ENCODE measurements at regions not wholly inside any gene's neighbourhood (a gene's known extent, or its start where the extent isn't known, plus 50 kb on each side); places are given as distances from the start of the nearest gene placed in this dataset.

- H3K4me3 ChIP-seq = no peak overlapping the region
- intact Hi-C loops (cut with DNase I; ENCODE audit: low total_unique reads) = no loop called here
Measured at GRCh38 chr3:25107918-25108617, 320.0 kb upstream of the RARB start.

GRCh38 chr3:25110642-25111041 lies 317.4 kb upstream of the RARB start:
- 83 to 87% methylated on average over 2 of the region's 2 CpGs for WGBS, 2 donors
- Histone ChIP-seq H3K27ac (no peak overlapping the region), H3K36me3 (ENCODE audit: low read depth, missing control alignments) (no peaks in the 10 kb centered on the region), H3K27me3 (no peaks in the 10 kb centered on the region), H3K9me3 (no peaks in the 10 kb centered on the region), H3K4me3 (no peak overlapping the region), H3K4me1 (no peaks in the 10 kb centered on the region)
- intact Hi-C loops (cut with DNase I; ENCODE audit: low total_unique reads) = no loop called here
- TF ChIP-seq CTCF (IDR thresholded peaks at IDR 0.05) = no peak
- no peak for TF ChIP-seq POLR2A (IDR thresholded peaks at IDR 0.05)
- DNase-seq = no peak

More at GRCh38 chr3:25107918-25108617, 320.0 kb upstream of the RARB start:
- Histone ChIP-seq H3K9me3 (no peaks in the 10 kb centered on the region), H3K36me3 (ENCODE audit: low read depth, missing control alignments) (no peaks in the 10 kb centered on the region), H3K4me1 (no peaks in the 10 kb centered on the region), H3K27ac (no peak overlapping the region), H3K27me3 (no peaks in the 10 kb centered on the region)
- DNase-seq = no peak
- TF ChIP-seq POLR2A (IDR thresholded peaks at IDR 0.05) (no peak), CTCF (IDR thresholded peaks at IDR 0.05) (no peak)
- 87 to 89% methylated on average over 9 of the region's 9 CpGs for WGBS, 2 donors

- H3K27me3 ChIP-seq = no peaks in the 10 kb centered on the region
- no peak overlapping the region for H3K27ac ChIP-seq
- no peak overlapping the region for H3K4me3 ChIP-seq
- H3K9me3 ChIP-seq = no peaks in the 10 kb centered on the region
- DNase-seq = no peak
- H3K4me1 ChIP-seq = no peaks in the 10 kb centered on the region
- WGBS, 2 donors = 73 to 78% methylated on average over 1 of the region's 1 CpG
- H3K36me3 ChIP-seq (ENCODE audit: low read depth, missing control alignments) = no peaks in the 10 kb centered on the region
- TF ChIP-seq CTCF (IDR thresholded peaks at IDR 0.05) = no peak
- TF ChIP-seq POLR2A (IDR thresholded peaks at IDR 0.05) = no peak
- intact Hi-C loops (cut with DNase I; ENCODE audit: low total_unique reads) = no loop called here
Measured at GRCh38 chr3:25113891-25114290, 314.2 kb upstream of the RARB start.

- TF ChIP-seq POLR2A (IDR thresholded peaks at IDR 0.05) (no peak), CTCF (IDR thresholded peaks at IDR 0.05) (no peak)
- intact Hi-C loops (cut with DNase I; ENCODE audit: low total_unique reads) = no loop called here
- Histone ChIP-seq H3K9me3 (no peaks in the 10 kb centered on the region), H3K36me3 (ENCODE audit: low read depth, missing control alignments) (no peaks in the 10 kb centered on the region), H3K27ac (no peak overlapping the region), H3K4me1 (no peaks in the 10 kb centered on the region), H3K27me3 (no peaks in the 10 kb centered on the region), H3K4me3 (no peak overlapping the region)
- DNase-seq = no peak
- WGBS, 2 donors = 90 to 92% methylated on average over 2 of the region's 2 CpGs
Measured at GRCh38 chr3:25114532-25114931, 313.5 kb upstream of the RARB start.

GRCh38 chr3:25117005-25117593 lies 311.0 kb upstream of the RARB start:
- Histone ChIP-seq H3K27ac (no peak overlapping the region), H3K4me3 (no peak overlapping the region), H3K36me3 (ENCODE audit: low read depth, missing control alignments) (no peaks in the 10 kb centered on the region), H3K27me3 (no peaks in the 10 kb centered on the region), H3K9me3 (no peaks in the 10 kb centered on the region), H3K4me1 (no peaks in the 10 kb centered on the region)
- DNase-seq = no peak
- no peak for TF ChIP-seq CTCF (IDR thresholded peaks at IDR 0.05)
- TF ChIP-seq POLR2A (IDR thresholded peaks at IDR 0.05) = no peak
- 73 to 84% methylated on average over 4 of the region's 4 CpGs for WGBS, 2 donors
- intact Hi-C loops (cut with DNase I; ENCODE audit: low total_unique reads) = no loop called here

All from testis (tissue), 2 donors.